ENCODE measurements at regions not wholly inside any gene's neighbourhood (a gene's known extent, or its start where the extent isn't known, plus 50 kb on each side); places are given as distances from the start of the nearest gene placed in this dataset.

- ATAC-seq (ENCODE audit: low read depth), result peak; percentile 37; the same call in 1 of the 2 replicates
- H2AK9ac ChIP-seq (replicated peaks; ENCODE audit: low read depth, low read length, poor library complexity), result no peak overlapping the region
- no peaks in the 10 kb centered on the region for H3K79me1 ChIP-seq (ENCODE audit: low read depth in 1 of 2, low read length in 2 of 2)
- H2BK15ac ChIP-seq (ENCODE audit: low read depth, low read length), result no peak overlapping the region
- no peak overlapping the region for H3K4me3 ChIP-seq (ENCODE audit: insufficient read depth, low read depth, low read length)
- no peak overlapping the region for H2BK120ac ChIP-seq (ENCODE audit: low read depth, low read length)
- H3K4me1 ChIP-seq (ENCODE audit: control insufficient read depth, insufficient read depth, low read length), result no peaks in the 10 kb centered on the region
- DNase-seq, result peak; percentile 34
- H3K9me1 ChIP-seq (ENCODE audit: insufficient read depth, low read length), result no peaks in the 10 kb centered on the region
- H2AK5ac ChIP-seq (ENCODE audit: low read depth, low read length), result no peak overlapping the region
- no peak overlapping the region for H3K27ac ChIP-seq (ENCODE audit: insufficient read depth, low read length)
- no peak overlapping the region for H3K4ac ChIP-seq (ENCODE audit: low read depth, low read length)
- H3K23ac ChIP-seq (ENCODE audit: low read depth, low read length), result no peak overlapping the region
- H3K27me3 ChIP-seq (ENCODE audit: control insufficient read depth, insufficient read depth, low read length), result no peaks in the 10 kb centered on the region
- intact Hi-C loops (cut with micrococcal nuclease) (no loop called here), dilution Hi-C loops (cut with HindIII; ENCODE audit: low sequenced_read_pairs, unreplicated experiment) (no loop called here), in situ Hi-C loops (cut with MboI; ENCODE audit: low sequenced_read_pairs) (no loop called here)
- H3K36me3 ChIP-seq (ENCODE audit: control insufficient read depth, insufficient read depth, low read length), result no peaks in the 10 kb centered on the region
- peak overlapping the region; percentile 51; the same call in 1 of the 2 replicates for H3K18ac ChIP-seq (ENCODE audit: low read depth, low read length)
- H2AFZ ChIP-seq (replicated peaks; ENCODE audit: low read length, poor library complexity), result no peak overlapping the region
- H4K20me1 ChIP-seq (ENCODE audit: insufficient read depth, low read length), result no peaks in the 10 kb centered on the region
- H4K91ac ChIP-seq (ENCODE audit: insufficient read depth, low read depth, low read length), result no peak overlapping the region
- BruUV-seq (replicated peaks), result no TSS peak
- no peaks in the 10 kb centered on the region for H3K9me3 ChIP-seq (ENCODE audit: control insufficient read depth, insufficient read depth, low read length)
- H3K14ac ChIP-seq (replicated peaks; ENCODE audit: low read depth, low read length), result no peak overlapping the region
- no peak overlapping the region for H3K9ac ChIP-seq (ENCODE audit: low read depth, low read length)
- peak overlapping the region; percentile 58; the same call in 1 of the 2 replicates for H3K4me2 ChIP-seq (ENCODE audit: low read depth, low read length)
- POLR2A ChIA-PET (ENCODE audit: unreplicated experiment), result no interaction called here
- TF ChIP-seq NFE2L2 (IDR thresholded peaks at IDR 0.05; ENCODE audit: low read depth, low read length), result no peak
- no peak for TF ChIP-seq MAZ (IDR thresholded peaks at IDR 0.05; ENCODE audit: borderline replicate concordance, low read depth, low read length)
- WGBS, 2 experiments (ENCODE audit: extremely low coverage in 2 of 2, insufficient read length in 1 of 2), result no CpG with 5 or more reads among the region's 1 CpG
- no peak overlapping the region for H4K5ac ChIP-seq (ENCODE audit: low read depth, low read length)
- peak overlapping the region; percentile 67 for H2BK5ac ChIP-seq (ENCODE audit: low read depth, low read length, poor library complexity, severe bottlenecking)
- peak overlapping the region; percentile 2; the same call in 1 of the 2 replicates for H2BK20ac ChIP-seq (ENCODE audit: low read depth, low read length)
- CTCF ChIA-PET, result no interaction called here
- H3K56ac ChIP-seq (ENCODE audit: extremely low read depth, insufficient read depth, low read length), result no peak overlapping the region
- peak overlapping the region in 1 of 2 experiments; percentile 47; a peak in 1 of 4 replicates for H4K8ac ChIP-seq (ENCODE audit: low read depth in 2 of 2, low read length in 2 of 2)
Measured at GRCh38 chr14:86015511-86015910, 485.6 kb downstream of the FLRT2 start.

Data from IMR-90 (cell line).